ENCODE measurements at regions not wholly inside any gene's neighbourhood (a gene's known extent, or its start where the extent isn't known, plus 50 kb on each side); places are given as distances from the start of the nearest gene placed in this dataset.

DNA sequence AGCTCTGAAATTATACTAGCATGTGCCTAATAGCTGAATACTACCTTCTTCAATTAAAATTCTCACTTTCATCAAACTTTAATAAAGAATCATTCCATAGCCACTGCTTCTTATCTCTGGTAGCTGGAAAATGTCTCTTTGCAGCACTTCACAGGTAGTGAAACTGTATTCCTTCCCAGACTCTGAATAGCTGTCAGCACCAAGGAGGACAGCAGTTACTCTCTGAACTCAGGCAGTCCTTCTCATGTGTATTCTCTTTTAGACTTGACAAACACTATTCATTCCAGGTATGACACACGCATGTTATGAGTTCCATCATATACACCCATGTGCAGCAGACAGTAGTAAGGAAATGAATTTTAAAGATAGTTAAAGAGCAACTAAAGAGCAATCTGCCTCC is 627.1 kb downstream of the EFNA5 start:
- Histone ChIP-seq H3K27ac (ENCODE audit: low read depth, low read length) (no peak overlapping the region), H3K27me3 (ENCODE audit: control insufficient read depth, insufficient read depth, low read length) (no peaks in the 10 kb centered on the region), H3K9me3 (ENCODE audit: control insufficient read depth, insufficient read depth, low read length) (no peaks in the 10 kb centered on the region), H3K4me3 (ENCODE audit: low read depth, low read length) (no peak overlapping the region)
- DNase-seq (ENCODE audit: low read depth, low spot score), result no peak
- CTCF ChIA-PET, result no interaction called here
- TF ChIP-seq, protein P1, sequence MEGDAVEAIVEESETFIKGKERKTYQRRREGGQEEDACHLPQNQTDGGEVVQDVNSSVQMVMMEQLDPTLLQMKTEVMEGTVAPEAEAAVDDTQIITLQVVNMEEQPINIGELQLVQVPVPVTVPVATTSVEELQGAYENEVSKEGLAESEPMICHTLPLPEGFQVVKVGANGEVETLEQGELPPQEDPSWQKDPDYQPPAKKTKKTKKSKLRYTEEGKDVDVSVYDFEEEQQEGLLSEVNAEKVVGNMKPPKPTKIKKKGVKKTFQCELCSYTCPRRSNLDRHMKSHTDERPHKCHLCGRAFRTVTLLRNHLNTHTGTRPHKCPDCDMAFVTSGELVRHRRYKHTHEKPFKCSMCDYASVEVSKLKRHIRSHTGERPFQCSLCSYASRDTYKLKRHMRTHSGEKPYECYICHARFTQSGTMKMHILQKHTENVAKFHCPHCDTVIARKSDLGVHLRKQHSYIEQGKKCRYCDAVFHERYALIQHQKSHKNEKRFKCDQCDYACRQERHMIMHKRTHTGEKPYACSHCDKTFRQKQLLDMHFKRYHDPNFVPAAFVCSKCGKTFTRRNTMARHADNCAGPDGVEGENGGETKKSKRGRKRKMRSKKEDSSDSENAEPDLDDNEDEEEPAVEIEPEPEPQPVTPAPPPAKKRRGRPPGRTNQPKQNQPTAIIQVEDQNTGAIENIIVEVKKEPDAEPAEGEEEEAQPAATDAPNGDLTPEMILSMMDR (IDR thresholded peaks at IDR 0.05; ENCODE audit: low read depth, low read length), result no peak
- POLR2A ChIA-PET, result no interaction called here

- CTCF ChIA-PET, result no interaction called here
Observed at GRCh38 chr5:107040907-107041306, 629.8 kb downstream of the EFNA5 start.

DNA sequence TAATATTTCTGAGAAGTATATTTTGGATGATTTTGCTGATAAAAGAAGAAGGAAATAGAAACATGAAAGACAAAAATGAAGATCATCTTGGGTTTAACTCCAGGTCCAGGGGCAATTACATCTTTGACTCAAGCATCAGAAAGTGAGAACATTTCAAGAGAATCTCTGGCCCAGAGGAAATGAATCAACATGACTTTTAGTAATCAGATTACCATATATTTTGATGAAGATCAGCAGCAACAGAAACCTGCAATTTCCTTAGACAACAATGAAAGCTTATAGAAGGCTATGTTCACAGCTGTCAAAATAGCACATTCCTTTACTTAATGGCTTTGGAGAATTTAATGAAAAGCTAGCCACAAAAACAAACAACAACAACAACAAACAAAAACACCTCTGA is 638.1 kb downstream of the EFNA5 start:
- H3K9me3 ChIP-seq (ENCODE audit: control insufficient read depth, insufficient read depth, low read length), result no peaks in the 10 kb centered on the region
- DNase-seq (ENCODE audit: low read depth, low spot score), result no peak
- H3K27me3 ChIP-seq (ENCODE audit: control insufficient read depth, insufficient read depth, low read length), result no peaks in the 10 kb centered on the region
- ChIA-PET CTCF (interaction anchor here (1.0 kb wide), 1 partner anchor 540 kb away, joined by 3 read pairs; no protein-coding TSS in a partner anchor), POLR2A (no interaction called here)
- H3K27ac ChIP-seq (ENCODE audit: low read depth, low read length), result no peak overlapping the region
- no peak overlapping the region for H3K4me3 ChIP-seq (ENCODE audit: low read depth, low read length)
- TF ChIP-seq, protein P1 (IDR thresholded peaks at IDR 0.05; ENCODE audit: low read depth, low read length), result no peak

More at GRCh38 chr5:107040907-107041306, 629.8 kb downstream of the EFNA5 start:
- DNase-seq (ENCODE audit: low read depth, low spot score), result no peak
- POLR2A ChIA-PET, result no interaction called here
- TF ChIP-seq, protein P1 (IDR thresholded peaks at IDR 0.05; ENCODE audit: low read depth, low read length), result no peak
- no peak overlapping the region for H3K27ac ChIP-seq (ENCODE audit: low read depth, low read length)
- no peak overlapping the region for H3K4me3 ChIP-seq (ENCODE audit: low read depth, low read length)
- H3K9me3 ChIP-seq (ENCODE audit: control insufficient read depth, insufficient read depth, low read length), result no peaks in the 10 kb centered on the region
- no peaks in the 10 kb centered on the region for H3K27me3 ChIP-seq (ENCODE audit: control insufficient read depth, insufficient read depth, low read length)

DNA sequence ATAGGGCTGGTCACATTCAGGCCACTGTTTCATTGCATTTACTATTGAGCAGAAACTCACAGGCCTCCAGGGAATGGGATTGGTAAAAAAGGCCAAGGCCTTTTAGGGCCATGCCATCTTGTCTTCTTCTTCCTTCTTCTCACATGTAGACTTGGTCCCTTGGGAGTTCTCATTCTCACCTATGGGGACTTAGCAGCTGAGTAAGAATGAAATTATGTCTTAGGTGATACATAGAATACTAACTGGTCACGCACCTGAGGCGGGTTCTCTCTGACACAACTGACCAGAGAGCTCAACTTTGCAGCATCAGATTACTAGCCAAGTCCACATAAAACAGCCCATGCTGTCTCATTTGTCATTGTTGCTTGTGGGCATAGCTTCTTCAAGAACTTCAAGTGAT is 641.8 kb downstream of the EFNA5 start:
- DNase-seq (ENCODE audit: low read depth, low spot score), result no peak
- TF ChIP-seq, protein P1 (IDR thresholded peaks at IDR 0.05; ENCODE audit: low read depth, low read length), result no peak
- ChIA-PET CTCF (no interaction called here), POLR2A (no interaction called here)
- no peak overlapping the region for H3K27ac ChIP-seq (ENCODE audit: low read depth, low read length)
- H3K4me3 ChIP-seq (ENCODE audit: low read depth, low read length), result no peak overlapping the region
- no peaks in the 10 kb centered on the region for H3K9me3 ChIP-seq (ENCODE audit: control insufficient read depth, insufficient read depth, low read length)
- H3K27me3 ChIP-seq (ENCODE audit: control insufficient read depth, insufficient read depth, low read length), result no peaks in the 10 kb centered on the region

DNA sequence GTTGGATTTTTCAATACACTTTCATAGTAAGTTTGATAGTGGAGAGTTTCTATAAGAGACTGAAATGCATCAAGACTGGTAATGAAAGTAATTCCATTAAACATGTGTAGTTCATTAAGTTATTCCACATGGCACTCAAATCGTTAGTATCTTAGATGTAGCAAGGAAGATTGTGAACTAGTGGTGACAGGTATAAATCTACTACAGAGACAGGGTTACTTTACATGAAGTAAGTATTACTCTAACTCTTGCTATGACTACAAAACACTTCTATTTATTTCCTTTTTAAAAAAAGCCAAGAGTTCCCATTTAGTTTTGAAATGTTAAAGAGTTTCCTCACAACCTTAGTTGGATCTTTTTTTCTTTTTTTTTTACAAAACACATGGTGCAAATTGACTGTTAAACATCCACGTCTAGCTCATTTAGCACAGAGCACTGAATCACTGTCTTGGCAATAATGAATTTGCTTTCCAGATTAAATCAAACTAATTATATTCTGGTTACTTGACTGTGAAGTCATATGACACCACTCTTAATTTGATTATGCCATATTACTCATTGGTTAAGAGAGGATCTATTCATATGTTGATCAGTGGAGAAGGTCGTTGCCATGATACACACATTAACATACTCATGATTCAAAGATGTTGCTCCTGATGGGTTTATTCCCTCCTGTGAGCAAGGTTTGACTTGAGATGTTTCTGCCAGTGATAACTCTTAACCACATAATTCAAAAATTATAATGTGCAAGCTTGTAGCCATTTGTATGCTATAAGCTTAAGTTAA is 644.8 kb downstream of the EFNA5 start:
- H3K27me3 ChIP-seq (ENCODE audit: control insufficient read depth, insufficient read depth, low read length), result no peaks in the 10 kb centered on the region
- TF ChIP-seq, protein P1 (IDR thresholded peaks at IDR 0.05; ENCODE audit: low read depth, low read length), result no peak
- H3K27ac ChIP-seq (ENCODE audit: low read depth, low read length), result no peak overlapping the region
- no peak overlapping the region for H3K4me3 ChIP-seq (ENCODE audit: low read depth, low read length)
- no peak for DNase-seq (ENCODE audit: low read depth, low spot score)
- CTCF ChIA-PET, result no interaction called here
- POLR2A ChIA-PET, result no interaction called here
- H3K9me3 ChIP-seq (ENCODE audit: control insufficient read depth, insufficient read depth, low read length), result no peaks in the 10 kb centered on the region
